DMS114 treated with DMSO at 0.1 percent for 48 hours (cell line): ENCODE measurements at regions not wholly inside any gene's neighbourhood (a gene's known extent, or its start where the extent isn't known, plus 50 kb on each side); places are given as distances from the start of the nearest gene placed in this dataset.
"Not testable (repeated sequence)": the region's sequence is repeated elsewhere in the genome, so short reads cannot be mapped to it uniquely, and the experiment has no call there.

ENCODE experiments used
- DNase-seq: peaks from one replicate; lab custom pipeline; 2025; ENCODE audit not compliant: unreplicated experiment; lab: John Stamatoyannopoulos, UW

DNA sequence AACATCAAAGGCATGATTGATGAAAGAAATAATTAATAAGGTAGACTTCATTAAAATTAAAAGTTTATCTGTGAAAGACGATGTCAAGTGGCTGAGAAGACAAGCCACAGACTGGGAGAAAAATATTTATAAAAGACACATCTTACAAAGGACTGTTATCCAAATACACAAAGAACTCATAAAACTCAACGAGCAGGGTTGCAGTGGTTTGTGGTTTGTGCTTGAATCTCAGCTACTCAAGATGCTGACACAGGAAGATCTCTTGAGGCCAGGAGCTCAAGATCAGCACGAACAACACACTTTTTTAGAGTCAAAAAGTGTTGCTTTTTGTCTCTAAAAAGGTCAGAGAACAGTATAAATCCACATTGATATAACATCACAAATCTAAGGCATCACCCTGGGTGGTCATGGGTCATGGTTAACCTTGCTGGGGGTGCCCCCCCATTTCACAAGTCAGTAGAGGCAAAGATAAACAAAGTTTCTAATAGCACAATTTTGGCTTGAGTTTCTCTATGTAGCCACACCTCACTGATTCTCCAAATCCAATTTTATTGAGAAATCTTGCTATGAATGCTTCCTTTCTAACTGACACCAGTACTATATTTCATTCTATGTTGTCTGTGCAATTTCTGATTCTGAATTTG lies 342.9 kb upstream of the RPS23 start:
- no peak for DNase-seq

DNA sequence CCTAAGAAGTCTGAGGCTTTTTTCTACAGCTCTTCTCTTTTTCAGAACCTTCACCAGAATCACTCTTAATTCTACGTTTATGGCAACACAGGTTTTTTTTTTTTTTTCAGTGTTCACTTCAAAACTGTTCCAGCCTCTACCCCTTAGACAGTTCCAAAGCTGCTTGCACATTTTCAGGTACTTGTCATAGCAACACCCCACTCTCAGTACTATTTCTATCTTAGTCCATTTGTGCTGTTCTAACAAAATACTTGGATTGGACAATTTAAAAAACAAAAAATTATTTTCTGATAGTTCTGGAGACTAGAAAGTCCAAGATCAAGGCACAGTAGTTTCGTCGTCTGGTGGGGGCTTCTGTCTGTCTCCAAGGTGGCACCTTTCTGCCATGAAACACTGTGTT lies 340.9 kb upstream of the RPS23 start:
- no peak for DNase-seq

DNA sequence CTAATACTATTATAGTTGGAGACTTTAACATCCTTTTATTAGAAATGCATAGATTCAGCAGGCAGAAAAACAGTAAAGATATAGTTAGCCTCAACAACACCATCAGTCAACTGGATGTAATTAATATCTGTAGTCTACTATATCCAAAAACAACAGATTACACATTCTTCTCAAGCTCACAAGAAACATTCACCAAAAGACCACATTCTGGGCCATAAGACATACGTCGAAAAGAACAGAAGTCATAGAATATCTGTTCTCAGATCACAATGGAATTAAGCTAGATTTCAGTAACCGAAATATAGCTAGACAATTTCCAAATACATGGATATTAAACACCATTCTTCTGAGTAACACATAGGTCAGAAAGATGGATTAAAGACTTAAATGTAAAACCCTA lies 336.6 kb upstream of the RPS23 start:
- no peak for DNase-seq

DNA sequence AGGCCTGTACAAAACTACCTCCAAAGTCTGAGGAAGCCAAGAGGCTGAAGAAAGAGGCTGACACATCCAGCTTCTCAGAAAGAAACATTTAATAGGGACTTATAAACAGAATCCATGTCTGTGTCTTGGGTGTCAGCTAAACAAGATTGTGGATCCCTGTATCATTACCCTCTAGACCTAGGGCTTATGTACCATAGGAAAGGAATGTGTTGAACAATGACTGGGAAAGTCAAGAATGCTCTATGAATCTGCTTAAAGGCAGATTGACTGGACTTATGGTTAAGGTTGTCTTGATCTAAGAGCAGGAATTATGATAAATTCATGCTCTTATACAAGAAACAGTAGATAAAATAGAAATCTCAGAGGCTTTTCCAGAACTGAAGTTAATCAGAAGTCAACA lies 335.7 kb upstream of the RPS23 start:
- DNase-seq = no peak

DNA sequence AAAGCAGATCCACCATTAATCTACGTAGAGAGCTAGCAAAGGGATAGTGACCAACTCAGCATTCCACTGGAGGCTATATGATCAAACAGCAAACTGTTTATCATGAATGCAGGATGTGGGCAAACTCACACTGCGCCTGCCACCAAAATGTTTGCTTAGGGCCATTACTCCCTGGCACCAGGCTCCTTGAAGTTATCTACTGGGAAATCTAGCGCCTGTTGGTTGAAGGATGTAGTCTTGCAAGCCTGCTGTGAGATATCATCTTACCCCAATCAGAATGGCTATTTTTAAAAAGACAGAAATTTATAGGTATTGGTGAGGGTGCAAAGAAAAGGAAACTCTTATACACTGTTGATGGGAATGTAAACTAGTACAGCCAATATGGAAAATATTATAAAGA lies 332.5 kb upstream of the RPS23 start:
- DNase-seq = no peak

DNA sequence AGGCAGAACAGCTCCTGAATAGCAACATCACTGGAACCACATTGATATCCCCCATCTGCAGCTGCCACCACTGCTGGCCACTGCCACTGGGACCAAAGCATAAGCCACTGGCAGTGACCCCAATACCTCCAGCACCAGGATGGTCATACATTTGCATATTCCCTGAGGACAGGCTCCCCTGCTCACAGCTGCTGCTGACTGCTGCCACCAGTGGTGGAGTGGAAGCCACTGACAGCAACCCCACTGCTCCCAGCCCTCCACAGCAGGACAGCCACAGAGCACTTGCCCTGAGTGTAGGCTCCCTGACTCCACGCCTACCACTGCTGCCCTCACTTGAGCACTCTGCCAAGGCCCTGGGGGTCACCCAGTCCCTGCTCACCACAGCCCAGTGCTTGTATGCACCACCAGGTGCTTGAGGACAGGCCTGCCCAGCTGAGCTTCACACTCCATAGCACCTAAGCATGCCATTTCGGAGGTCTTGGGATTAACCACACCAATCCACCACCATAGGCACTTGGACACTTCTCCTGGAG lies 327.4 kb upstream of the RPS23 start:
- no peak for DNase-seq

DNA sequence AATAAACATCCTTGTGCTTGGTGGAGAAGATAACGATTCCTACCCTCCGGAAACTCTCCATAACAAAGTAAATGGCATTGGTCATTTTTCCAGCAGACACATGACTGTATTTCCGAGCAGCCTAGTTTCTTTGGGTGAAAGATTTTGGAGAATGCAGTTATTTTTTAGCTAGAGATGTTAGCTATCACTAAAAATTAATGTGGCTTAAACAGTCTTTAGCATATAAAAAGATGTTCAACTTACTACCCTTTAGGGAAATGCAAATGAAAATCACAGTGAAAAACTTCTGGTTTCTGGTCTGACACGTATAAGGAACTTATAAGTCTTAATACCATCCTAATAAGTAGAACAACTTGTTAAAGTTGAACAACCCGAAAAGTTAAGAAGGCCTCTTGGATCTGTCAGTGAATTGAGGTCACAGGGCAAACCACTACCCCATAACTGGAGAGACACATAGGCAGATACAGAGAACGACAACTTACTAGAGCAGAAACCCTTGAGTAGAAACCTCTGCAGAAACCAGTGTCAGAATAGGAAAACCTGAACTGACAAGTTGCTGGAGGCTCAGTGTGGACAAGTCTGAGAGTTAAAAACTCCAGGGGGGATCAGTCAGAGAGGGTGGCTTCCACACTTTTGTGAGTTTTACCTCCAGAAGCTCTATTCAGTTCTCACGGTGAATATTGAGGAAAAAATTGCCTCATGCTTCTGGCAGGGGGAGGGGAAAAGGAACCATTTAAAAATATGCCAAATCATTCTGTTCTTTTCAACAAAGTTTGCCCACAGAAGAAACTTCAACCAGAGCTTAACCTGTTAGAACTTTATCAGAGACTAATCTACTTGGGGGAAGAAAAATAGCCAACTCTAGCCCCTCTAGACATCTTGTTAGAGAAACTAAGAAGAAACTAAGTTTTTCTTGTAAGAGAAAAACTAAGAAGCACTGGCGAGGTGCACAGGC lies 325.2 kb upstream of the RPS23 start:
- no peak for DNase-seq

DNA sequence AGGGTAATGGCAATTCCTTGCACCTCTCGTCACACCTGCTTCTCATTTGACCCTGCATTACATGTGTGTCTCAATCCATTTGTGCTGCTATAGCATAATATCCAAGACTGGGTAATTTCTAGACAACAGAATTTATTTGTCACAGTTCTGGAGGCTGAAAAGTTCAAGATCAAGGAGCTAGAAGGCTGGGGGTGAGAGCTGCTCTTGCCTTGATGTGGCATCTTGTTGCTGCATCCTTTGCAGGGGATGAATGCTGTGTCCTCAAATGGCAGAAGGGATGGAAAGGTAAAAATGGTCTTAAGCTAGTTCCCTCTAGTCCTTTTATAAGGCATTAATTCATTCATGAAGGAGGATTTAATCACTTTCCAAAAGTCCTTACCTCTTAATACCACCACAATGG lies 323.7 kb upstream of the RPS23 start:
- DNase-seq = no peak

DNA sequence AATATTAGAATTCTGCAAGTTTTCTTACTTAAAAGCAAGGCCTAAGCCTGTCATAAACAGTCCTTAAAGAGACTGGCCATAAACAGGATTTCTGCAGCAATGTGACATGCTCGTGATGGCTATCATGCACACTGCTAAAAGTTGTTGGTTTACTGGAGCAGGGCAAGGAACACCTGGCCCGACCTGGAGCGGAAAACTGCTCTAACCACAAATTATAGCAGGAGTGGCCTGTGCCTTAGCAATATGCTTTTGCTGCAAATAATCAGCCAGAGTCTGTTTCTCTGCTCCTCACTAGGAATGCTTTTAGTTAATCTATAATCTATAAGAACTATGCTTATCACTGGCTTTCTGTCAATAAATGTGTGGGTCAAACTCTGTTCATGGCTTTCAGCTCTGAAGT lies 322.9 kb upstream of the RPS23 start:
- DNase-seq = no peak

DNA sequence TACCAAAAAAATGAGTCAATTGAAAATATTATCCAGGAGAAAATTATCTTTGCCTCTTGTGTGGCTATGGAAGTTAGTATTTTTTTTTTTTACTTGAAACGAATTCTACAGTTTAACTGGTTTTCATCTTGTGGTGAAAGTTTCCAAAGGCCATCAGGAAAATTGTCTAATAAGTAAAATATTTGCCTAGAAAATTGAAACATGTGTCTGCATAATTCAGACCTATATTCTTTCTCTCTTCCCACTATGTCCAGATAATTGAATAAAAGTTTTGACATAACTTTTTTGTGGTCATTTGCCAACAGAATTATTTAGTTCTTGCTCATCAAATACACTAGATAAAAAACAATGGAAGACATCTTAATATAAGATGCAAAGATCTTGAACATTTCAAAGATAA lies 321.5 kb upstream of the RPS23 start:
- DNase-seq = no peak

DNA sequence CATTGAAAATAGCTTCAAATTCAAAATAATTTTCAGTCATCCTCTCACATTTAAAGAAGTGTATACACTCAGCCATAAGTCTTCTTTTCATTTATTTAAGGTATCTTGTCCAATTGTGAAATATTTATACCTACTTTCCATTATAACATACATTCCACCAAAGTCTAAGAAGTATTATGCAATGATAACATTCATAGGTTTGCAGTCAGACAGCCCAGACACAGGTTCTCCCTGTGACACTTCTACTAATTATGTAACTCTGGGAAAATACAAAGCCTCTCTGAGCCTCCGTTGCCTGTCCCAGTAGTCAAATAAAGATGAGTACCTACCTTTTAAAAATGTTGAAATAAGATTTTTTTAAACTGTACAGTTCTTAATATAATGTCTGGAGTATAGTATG lies 320.9 kb upstream of the RPS23 start:
- DNase-seq = no peak

DNA sequence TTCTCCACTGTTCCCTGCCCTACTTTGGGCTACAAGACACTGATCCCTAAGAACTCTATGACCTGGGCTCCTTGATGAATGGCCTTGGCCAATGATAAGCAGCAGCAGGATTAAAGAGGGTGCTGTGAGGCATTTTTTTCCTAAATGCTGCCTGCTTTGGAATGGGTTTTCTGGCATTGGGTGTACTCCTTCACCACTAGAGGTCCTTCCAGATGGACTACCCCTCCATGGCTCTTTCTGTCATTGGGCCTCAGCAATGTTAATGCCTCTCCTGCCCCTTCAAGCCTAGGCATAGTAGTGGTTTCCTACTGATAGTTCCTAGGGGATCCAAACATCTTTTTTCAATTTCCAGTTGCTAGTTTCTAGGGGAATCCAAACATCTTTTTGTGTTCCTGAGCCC lies 319.3 kb upstream of the RPS23 start:
- no peak for DNase-seq

DNA sequence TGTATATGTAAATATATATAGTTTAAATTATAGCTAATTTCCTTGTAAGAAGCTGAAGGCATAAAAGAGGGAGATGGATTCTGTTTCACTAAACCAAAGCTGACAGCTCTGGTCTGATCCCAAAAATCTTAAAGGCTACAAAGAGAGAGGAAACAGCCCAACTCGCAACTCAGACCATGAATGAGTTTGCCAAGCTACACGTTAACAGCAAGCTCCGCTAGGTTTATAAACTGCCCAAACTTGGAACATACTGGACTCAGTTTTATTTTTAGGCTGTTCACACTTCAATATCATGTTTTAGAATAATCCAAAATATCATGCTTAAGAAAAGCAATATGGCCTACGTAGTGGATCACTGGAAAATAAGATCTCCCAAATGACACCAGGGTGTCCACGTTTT lies 318.3 kb upstream of the RPS23 start:
- no peak for DNase-seq

DNA sequence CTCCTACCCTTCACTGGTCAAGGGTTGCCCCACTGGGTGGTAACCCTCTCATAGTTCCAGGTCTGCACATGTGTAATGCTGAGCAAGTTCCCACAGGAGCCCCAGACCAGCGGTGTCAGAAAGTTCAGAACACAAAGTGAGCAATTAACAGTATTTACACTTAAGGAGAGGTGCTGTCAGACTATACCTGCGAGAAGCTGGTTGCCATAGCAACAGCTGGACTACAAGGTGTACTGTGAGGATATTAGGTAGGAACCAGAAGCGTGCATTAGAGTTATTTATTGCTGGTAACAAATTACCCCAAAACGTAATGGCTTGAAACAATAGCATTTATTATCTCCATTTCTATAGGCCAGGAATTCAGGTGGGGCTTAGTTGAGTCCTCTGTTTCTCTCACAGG lies 317.0 kb upstream of the RPS23 start:
- no peak for DNase-seq

DNA sequence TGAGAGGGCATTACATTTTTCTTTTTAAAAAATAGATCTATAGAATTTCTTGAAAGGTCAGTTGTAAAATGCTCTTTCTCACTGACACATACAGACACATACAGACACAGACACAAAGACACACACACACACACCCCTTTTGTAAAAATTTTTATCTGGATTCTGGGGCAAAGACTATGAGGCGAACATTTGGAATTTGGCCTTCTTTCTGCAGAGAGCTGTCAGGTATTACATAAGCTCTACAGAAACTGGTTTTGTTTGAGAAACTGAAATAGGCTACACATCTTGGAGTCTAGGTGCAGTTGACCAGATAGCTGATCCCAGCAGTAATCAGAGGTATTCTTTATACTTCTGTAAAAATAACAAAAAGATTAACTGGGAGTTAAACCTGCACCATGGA lies 315.9 kb upstream of the RPS23 start:
- no peak for DNase-seq

DNA sequence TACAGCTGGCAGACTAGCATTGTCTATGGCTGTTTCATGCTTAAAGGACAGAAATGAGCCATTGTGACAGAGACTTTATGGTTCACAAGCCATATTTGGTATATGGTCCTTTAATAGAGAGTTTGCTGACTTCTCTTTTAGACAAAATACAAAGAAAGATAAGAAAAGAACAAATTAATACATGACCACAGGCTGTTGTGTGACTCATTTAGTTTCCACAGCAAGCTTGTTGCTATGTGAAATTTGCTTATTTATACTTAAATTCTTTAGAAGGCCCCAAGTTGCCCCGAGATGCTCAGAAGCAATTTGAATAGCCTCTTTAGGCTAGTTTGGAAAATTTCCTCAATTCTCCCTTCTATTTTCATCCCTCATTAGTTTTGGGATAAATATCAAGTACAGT lies 315.3 kb upstream of the RPS23 start:
- DNase-seq = no peak

DNA sequence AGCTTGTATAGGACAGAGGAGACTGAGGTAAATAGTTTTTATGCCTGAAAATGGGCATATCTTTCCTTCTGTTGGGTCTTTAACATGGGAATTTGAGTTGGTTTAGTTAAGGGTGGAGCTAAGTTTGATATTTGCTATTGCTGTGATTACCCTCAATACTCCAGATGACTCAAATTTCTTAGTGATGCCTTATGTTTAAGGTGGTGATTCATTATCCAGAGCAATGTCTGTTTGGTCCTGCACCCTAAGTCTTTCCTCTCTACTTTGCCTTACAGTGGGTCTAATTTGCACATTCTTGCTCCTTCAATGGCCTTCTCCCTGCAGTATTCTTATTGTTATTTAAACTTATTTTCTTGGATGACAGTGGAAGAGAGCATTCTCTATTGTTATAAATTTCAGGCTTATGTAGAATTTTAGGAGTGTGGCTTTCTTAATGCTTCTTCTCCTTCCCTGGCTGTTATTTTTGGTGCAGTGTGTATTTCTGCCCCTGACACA lies 312.9 kb upstream of the RPS23 start:
- DNase-seq = no peak

DNA sequence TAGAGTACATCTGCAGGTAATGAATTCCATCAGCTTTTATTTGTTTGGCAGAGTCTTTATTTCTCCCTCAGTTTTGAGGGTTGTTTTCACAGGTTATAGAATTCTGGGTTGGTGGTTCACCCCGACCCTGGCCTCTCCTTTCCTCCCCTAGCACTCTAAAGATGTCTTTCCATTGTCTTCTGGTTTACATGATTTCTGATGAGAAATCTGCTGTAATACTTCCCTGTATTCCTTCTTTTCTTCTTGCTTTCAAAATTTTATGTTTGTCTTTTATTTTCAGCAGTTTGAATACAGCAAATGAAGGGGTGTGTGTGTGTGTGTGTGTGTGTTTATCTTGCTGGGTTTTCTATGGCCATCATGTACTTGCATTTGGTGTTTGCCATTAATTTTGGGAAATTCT lies 312.0 kb upstream of the RPS23 start:
- no peak for DNase-seq

DNA sequence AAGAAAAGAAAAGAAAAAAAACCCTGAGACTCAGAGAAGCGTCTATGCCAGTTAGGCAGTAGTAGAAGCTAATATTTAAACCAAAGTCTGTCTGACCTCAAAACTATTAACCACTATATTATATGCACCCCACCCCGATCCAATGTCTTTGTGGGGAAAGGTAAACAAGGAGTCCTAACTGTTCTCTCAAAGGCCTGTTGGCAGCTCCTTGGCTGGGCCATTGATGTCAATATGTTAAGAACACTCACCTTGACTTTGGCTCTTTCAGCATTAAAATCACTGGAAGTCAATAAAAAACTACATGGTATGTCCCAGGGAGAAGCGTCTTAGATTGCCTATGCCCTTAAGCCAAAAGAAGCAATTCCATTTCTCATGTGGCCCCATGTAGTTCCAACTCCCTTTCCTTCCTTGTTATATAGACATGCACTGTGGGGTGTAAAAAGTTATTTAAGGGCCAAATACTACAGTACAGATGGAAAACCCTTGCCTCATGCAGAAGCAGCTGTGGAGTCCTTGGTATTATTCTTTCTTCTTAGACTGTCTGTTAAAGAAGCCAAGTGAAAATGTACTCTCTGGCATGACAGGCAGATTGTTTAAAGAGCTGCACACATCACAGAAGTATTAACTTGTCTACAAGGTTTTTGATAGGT lies 308.6 kb upstream of the RPS23 start:
- DNase-seq = no peak

DNA sequence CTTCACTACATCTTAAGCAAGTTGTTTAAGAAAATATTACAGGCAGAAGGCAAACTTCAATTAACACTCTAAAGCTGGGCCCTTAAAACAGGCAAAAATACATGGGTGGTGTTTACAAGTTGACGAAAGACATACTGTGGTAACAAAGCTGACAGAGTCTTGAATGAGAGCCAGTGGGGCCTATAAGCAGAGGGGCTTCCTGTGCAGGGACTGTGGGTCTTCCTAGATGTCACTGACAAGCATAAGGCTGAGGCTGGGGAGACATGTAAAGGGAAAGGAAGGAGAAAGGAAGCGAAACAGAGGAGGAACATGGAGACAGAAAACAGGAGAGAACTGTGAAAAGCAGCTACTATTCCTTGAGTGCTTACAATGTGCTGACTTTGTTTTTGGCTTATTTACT lies 308.0 kb upstream of the RPS23 start:
- DNase-seq = no peak

DNA sequence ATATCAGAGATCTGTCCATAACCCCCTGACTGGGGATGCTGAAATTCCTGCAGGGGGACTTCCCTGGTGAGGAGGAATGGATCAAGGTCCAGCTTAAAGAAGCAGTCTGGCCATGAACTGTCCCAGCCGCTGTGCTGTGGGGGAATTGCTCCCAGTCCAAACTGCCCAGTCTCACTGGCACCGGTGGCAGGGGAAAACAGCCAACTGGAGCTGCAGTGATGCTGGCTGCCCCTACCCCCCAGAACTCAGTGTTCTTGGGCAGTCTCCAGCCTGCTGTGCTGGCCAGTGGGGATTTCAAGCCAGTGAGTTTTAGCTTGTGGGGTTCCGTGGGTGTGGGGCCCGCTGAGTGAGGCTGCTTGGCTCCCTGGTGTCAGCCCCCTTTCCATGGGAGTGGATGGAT lies 306.5 kb upstream of the RPS23 start:
- no peak for DNase-seq

DNA sequence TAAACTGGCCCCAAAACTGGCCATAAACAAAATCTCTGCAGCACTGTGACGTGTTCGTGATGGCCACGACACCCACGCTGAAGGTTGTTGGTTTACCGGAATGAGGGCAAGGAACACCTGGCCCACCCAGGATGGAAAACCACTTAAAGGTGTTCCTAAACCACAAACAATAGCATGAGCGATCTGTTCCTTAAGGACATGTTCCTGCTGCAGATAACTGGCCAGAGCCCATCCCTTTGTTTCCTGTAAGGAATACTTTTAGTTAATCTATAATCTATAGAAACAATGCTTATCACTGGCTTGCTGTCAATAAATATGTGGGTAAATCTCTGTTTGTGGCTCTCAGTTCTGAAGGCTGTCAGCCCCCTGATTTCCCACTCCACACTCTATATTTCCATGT lies 305.2 kb upstream of the RPS23 start:
- not testable (repeated sequence) for DNase-seq
